H1 (cell line): ENCODE measurements at regions not wholly inside any gene's neighbourhood (a gene's known extent, or its start where the extent isn't known, plus 50 kb on each side); places are given as distances from the start of the nearest gene placed in this dataset.

Experiments used
- ASH2L ChIP-seq: fragments of 200-600, 300-600 bp; sonication (generic); IDR thresholded peaks from one replicate; pipeline ENCODE4 v1.7.1; 2017; ENCODE audit warnings: low read length
- CHD1 ChIP-seq: IDR thresholded peaks from 2 replicates; pipeline ENCODE4 v1.6.1; 2012; ENCODE audit warnings: low read depth, low read length, improper control_type of control experiment
- CHD7 ChIP-seq: fragments of 300-600 bp; sonication (generic); IDR thresholded peaks from 2 replicates; pipeline ENCODE4 v1.7.1; 2012; ENCODE audit warnings: low read length, moderate library complexity, mild to moderate bottlenecking, inconsistent platforms; ENCODE audit not compliant: insufficient replicate concordance
- KDM4A ChIP-seq: IDR thresholded peaks from one replicate; pipeline ENCODE4 v1.7.1; 2012; ENCODE audit warnings: low read depth, mild to moderate bottlenecking, moderate library complexity, low read length, inconsistent platforms; ENCODE audit not compliant: severe bottlenecking
- POU5F1 ChIP-seq: IDR thresholded peaks from 2 replicates; pipeline ENCODE4 v1.6.1; 2011; ENCODE audit warnings: low read depth, mild to moderate bottlenecking, low read length, moderate library complexity
- RXRA ChIP-seq: IDR thresholded peaks from 2 replicates; pipeline ENCODE4 v1.6.1; 2011; ENCODE audit warnings: low read depth, mild to moderate bottlenecking, low read length, moderate library complexity; ENCODE audit not compliant: insufficient read depth
- TBP ChIP-seq: IDR thresholded peaks from 2 replicates; pipeline ENCODE4 v1.6.1; 2011; ENCODE audit warnings: low read depth, low read length, improper control_type of control experiment

DNA sequence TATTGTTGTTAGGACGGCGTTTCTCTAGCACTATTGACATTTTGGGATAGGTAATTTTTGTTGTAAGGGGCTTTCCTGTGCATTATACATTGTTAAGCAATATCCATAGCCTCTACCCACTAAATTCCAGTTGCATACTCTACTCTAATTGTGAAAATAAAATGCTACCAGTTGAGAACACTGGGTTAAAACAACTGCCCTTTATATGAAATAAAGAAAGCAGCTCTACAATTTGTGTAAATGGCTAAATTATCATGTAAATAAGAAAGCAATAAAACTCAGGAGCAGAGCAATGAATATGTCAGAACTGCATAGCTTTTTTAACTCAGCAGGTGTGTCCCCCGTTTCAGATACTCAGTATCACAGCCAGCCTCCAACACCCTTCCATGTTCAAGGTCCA is 812.7 kb upstream of the NRXN1 start (continued):
- no peak for TF ChIP-seq RXRA
- no peak for TF ChIP-seq ASH2L
- TF ChIP-seq CHD1, result no peak
- no peak for TF ChIP-seq KDM4A
- no peak for TF ChIP-seq POU5F1
- TF ChIP-seq TBP, result no peak
- no peak for TF ChIP-seq CHD7
